ENCODE measurements at regions not wholly inside any gene's neighbourhood (a gene's known extent, or its start where the extent isn't known, plus 50 kb on each side); places are given as distances from the start of the nearest gene placed in this dataset.

GRCh38 chr10:9198611-9199010 is 1144.1 kb downstream of the GATA3 start:
- Histone ChIP-seq H3K4me3 (ENCODE audit: control insufficient read depth in 1 of 2, extremely low read depth in 1 of 2, low read length in 1 of 2) (no peak overlapping the region), H3K4me1 (ENCODE audit: control insufficient read depth in 1 of 2, extremely low read depth in 1 of 2, insufficient read depth in 2 of 2, low read length in 2 of 2) (no peaks in the 10 kb centered on the region), H3K36me3 (ENCODE audit: control insufficient read depth in 2 of 2, extremely low read depth in 1 of 2, insufficient read depth in 1 of 2, low read length in 1 of 2) (no peaks in the 10 kb centered on the region), H3K27me3 (replicated peaks in 1 of 2; ENCODE audit: control insufficient read depth in 2 of 2, extremely low read depth in 1 of 2, insufficient read depth in 2 of 2, low read length in 1 of 2) (peaks cover 0 to 2% of the 10 kb centered on the region in 2 experiments), H3K27ac (ENCODE audit: low read length) (no peak overlapping the region), H3K9me3 (no peaks in the 10 kb centered on the region)
- no peak for DNase-seq
- POLR2A ChIA-PET, result no interaction called here
- Mint-ChIP-seq H3K4me3 (no peak overlapping the region), H3K27me3 (peaks cover 5 to 8% of the 10 kb centered on the region in 2 donors), H3K4me1 (no peaks in the 10 kb centered on the region), H3K36me3 (no peaks in the 10 kb centered on the region), H3K9me3 (no peaks in the 10 kb centered on the region), H3K27ac (no peak overlapping the region)
- no peak for ATAC-seq (replicated peaks in 1 of 4)
- no CpG with 5 or more reads among the region's 4 CpGs for WGBS (ENCODE audit: insufficient coverage)
- CTCF ChIA-PET, result interaction anchor here in 1 of 2 donors (1.2 kb wide), 1 partner anchor 10 kb away, joined by 3 read pairs; no protein-coding TSS in a partner anchor

GRCh38 chr10:9205558-9205957 is 1151.1 kb downstream of the GATA3 start:
- ATAC-seq (replicated peaks in 1 of 4), result no peak
- no peak overlapping the region for H3K4me3 Mint-ChIP-seq
- Histone ChIP-seq H3K4me1 (ENCODE audit: control insufficient read depth in 1 of 2, extremely low read depth in 1 of 2, insufficient read depth in 2 of 2, low read length in 2 of 2) (peaks cover 0 to 4% of the 10 kb centered on the region in 2 experiments), H3K36me3 (ENCODE audit: control insufficient read depth in 2 of 2, extremely low read depth in 1 of 2, insufficient read depth in 1 of 2, low read length in 1 of 2) (no peaks in the 10 kb centered on the region), H3K9me3 (no peaks in the 10 kb centered on the region), H3K4me3 (ENCODE audit: control insufficient read depth in 1 of 2, extremely low read depth in 1 of 2, low read length in 1 of 2) (no peak overlapping the region), H3K27me3 (replicated peaks in 1 of 2; ENCODE audit: control insufficient read depth in 2 of 2, extremely low read depth in 1 of 2, insufficient read depth in 2 of 2, low read length in 1 of 2) (peaks cover 0 to 2% of the 10 kb centered on the region in 2 experiments), H3K27ac (ENCODE audit: low read length) (no peak overlapping the region)
- H3K9me3 Mint-ChIP-seq, result no peaks in the 10 kb centered on the region
- ChIA-PET CTCF (interaction anchor here (0.5 to 0.6 kb wide), 2 partner anchors 861 to 1335 kb away, joined by 4 to 7 read pairs; no protein-coding TSS in a partner anchor), POLR2A (no interaction called here)
- peaks cover 0 to 2% of the 10 kb centered on the region in 2 donors for H3K27me3 Mint-ChIP-seq
- no peaks in the 10 kb centered on the region for H3K36me3 Mint-ChIP-seq
- DNase-seq, result no peak
- H3K27ac Mint-ChIP-seq, result no peak overlapping the region
- WGBS (ENCODE audit: insufficient coverage), result no CpG with 5 or more reads among the region's 1 CpG
- H3K4me1 Mint-ChIP-seq, result peaks cover 6 to 9% (median 7%) of the 10 kb centered on the region in 3 donors

- ATAC-seq (replicated peaks in 1 of 4) (peak; percentile 50 to 66 (median 62)), DNase-seq (peak in 34 of 35 experiments; percentile 23 to 80 (median 61))
- H3K4me1 Mint-ChIP-seq, result peaks cover 6 to 9% (median 7%) of the 10 kb centered on the region in 3 donors
- Histone ChIP-seq H3K27me3 (replicated peaks in 1 of 2; ENCODE audit: control insufficient read depth in 2 of 2, extremely low read depth in 1 of 2, insufficient read depth in 2 of 2, low read length in 1 of 2) (peaks cover 0 to 6% of the 10 kb centered on the region in 2 experiments), H3K4me3 (ENCODE audit: control insufficient read depth in 1 of 2, extremely low read depth in 1 of 2, low read length in 1 of 2) (peak overlapping the region in 1 of 2 donors; percentile 10), H3K9me3 (no peaks in the 10 kb centered on the region), H3K27ac (ENCODE audit: low read length) (no peak overlapping the region), H3K4me1 (ENCODE audit: control insufficient read depth in 1 of 2, extremely low read depth in 1 of 2, insufficient read depth in 2 of 2, low read length in 2 of 2) (peaks cover 0 to 4% of the 10 kb centered on the region in 2 experiments), H3K36me3 (ENCODE audit: control insufficient read depth in 2 of 2, extremely low read depth in 1 of 2, insufficient read depth in 1 of 2, low read length in 1 of 2) (no peaks in the 10 kb centered on the region)
- H3K27ac Mint-ChIP-seq, result no peak overlapping the region
- no peak overlapping the region for H3K4me3 Mint-ChIP-seq
- POLR2A ChIA-PET, result interaction anchor here (0.5 kb wide), 2 partner anchors 802 to 1013 kb away, joined by 3 to 4 read pairs; no protein-coding TSS in a partner anchor
- peaks cover 9 to 10% of the 10 kb centered on the region in 2 donors for H3K27me3 Mint-ChIP-seq
- CTCF ChIA-PET, result interaction anchor here (0.7 to 2.1 kb wide), 21 partner anchors 10 to 1684 kb away, joined by 3 to 11 read pairs (median 3); no protein-coding TSS in a partner anchor
- H3K9me3 Mint-ChIP-seq, result no peaks in the 10 kb centered on the region
- H3K36me3 Mint-ChIP-seq, result no peaks in the 10 kb centered on the region
- 2% methylated on average over 5 of the region's 13 CpGs for WGBS (ENCODE audit: insufficient coverage)
Measured at GRCh38 chr10:9209105-9209798, 1154.8 kb downstream of the GATA3 start.

GRCh38 chr10:9211228-9211627 is 1156.7 kb downstream of the GATA3 start:
- DNase-seq (no peak), ATAC-seq (replicated peaks in 1 of 4) (no peak)
- Histone ChIP-seq H3K27ac (ENCODE audit: low read length) (no peak overlapping the region), H3K4me3 (ENCODE audit: control insufficient read depth in 1 of 2, extremely low read depth in 1 of 2, low read length in 1 of 2) (no peak overlapping the region), H3K27me3 (replicated peaks in 1 of 2; ENCODE audit: control insufficient read depth in 2 of 2, extremely low read depth in 1 of 2, insufficient read depth in 2 of 2, low read length in 1 of 2) (peaks cover 0 to 8% of the 10 kb centered on the region in 2 experiments), H3K36me3 (ENCODE audit: control insufficient read depth in 2 of 2, extremely low read depth in 1 of 2, insufficient read depth in 1 of 2, low read length in 1 of 2) (no peaks in the 10 kb centered on the region), H3K9me3 (no peaks in the 10 kb centered on the region), H3K4me1 (ENCODE audit: control insufficient read depth in 1 of 2, extremely low read depth in 1 of 2, insufficient read depth in 2 of 2, low read length in 2 of 2) (peaks cover 0 to 4% of the 10 kb centered on the region in 2 experiments)
- ChIA-PET CTCF (no interaction called here), POLR2A (no interaction called here)
- no peak overlapping the region for H3K27ac Mint-ChIP-seq
- H3K9me3 Mint-ChIP-seq, result no peaks in the 10 kb centered on the region
- H3K4me3 Mint-ChIP-seq, result no peak overlapping the region
- H3K27me3 Mint-ChIP-seq, result peaks cover 9 to 18% of the 10 kb centered on the region in 2 donors
- no CpG with 5 or more reads among the region's 2 CpGs for WGBS (ENCODE audit: insufficient coverage)
- H3K4me1 Mint-ChIP-seq, result peaks cover 6 to 9% (median 7%) of the 10 kb centered on the region in 3 donors
- H3K36me3 Mint-ChIP-seq, result no peaks in the 10 kb centered on the region

DNA sequence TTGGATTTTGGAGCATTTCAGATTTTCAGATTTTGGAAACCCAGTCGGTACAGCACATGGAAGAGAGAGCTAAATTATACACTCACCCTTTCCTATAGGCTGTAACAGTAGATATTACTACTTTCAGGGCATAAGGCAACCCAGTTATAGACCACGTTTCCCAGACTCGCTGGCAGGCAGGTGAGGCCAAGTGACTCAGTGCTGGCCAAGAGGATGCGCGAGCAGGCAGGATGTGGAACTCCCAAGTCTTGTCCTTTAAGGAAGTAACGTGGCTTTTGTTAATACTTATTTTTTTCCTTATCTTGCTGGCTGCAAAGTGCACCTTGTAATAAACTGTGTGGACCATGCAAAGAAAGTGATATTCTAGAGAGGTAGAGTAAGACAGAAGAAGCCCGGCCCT is 1160.1 kb downstream of the GATA3 start:
- WGBS (ENCODE audit: insufficient coverage), result 52% methylated on average over 4 of the region's 7 CpGs
- Histone ChIP-seq H3K36me3 (ENCODE audit: control insufficient read depth in 2 of 2, extremely low read depth in 1 of 2, insufficient read depth in 1 of 2, low read length in 1 of 2) (no peaks in the 10 kb centered on the region), H3K9me3 (no peaks in the 10 kb centered on the region), H3K27me3 (replicated peaks in 1 of 2; ENCODE audit: control insufficient read depth in 2 of 2, extremely low read depth in 1 of 2, insufficient read depth in 2 of 2, low read length in 1 of 2) (peaks cover 0 to 8% of the 10 kb centered on the region in 2 experiments), H3K4me1 (ENCODE audit: control insufficient read depth in 1 of 2, extremely low read depth in 1 of 2, insufficient read depth in 2 of 2, low read length in 2 of 2) (no peaks in the 10 kb centered on the region), H3K4me3 (ENCODE audit: control insufficient read depth in 1 of 2, extremely low read depth in 1 of 2, low read length in 1 of 2) (no peak overlapping the region), H3K27ac (ENCODE audit: low read length) (no peak overlapping the region)
- DNase-seq (no peak), ATAC-seq (replicated peaks in 1 of 4) (no peak)
- ChIA-PET POLR2A (no interaction called here), CTCF (no interaction called here)
- no peaks in the 10 kb centered on the region for H3K36me3 Mint-ChIP-seq
- H3K4me3 Mint-ChIP-seq, result no peak overlapping the region
- no peaks in the 10 kb centered on the region for H3K9me3 Mint-ChIP-seq
- H3K27me3 Mint-ChIP-seq, result peaks cover 9 to 20% of the 10 kb centered on the region in 2 donors
- peaks cover 0 to 4% (median 2%) of the 10 kb centered on the region in 3 donors for H3K4me1 Mint-ChIP-seq
- no peak overlapping the region for H3K27ac Mint-ChIP-seq

DNA sequence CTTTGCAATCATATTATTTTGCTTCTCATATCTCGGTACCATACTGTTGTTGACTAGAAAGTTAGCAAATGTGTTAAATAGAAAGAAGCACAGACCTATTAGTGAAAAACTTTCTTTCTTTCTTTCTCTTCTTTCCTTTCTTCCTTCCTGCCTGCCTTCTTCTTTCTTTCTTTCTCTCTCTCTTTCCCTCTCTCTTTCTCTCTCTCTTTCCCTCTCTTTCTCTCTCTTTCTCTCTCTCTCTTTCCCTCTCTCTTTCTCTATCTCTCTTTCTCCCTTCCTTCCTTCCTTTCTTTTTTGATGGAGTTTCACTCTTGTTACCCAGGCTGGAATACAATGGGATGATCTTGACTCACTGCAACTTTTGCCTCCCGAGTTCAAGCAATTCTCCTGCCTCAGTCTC is 1160.6 kb downstream of the GATA3 start:
- no peak for DNase-seq
- no peak overlapping the region for H3K27ac Mint-ChIP-seq
- peaks cover 9 to 20% of the 10 kb centered on the region in 2 donors for H3K27me3 Mint-ChIP-seq
- no peaks in the 10 kb centered on the region for H3K4me1 ChIP-seq (ENCODE audit: control insufficient read depth in 1 of 2, extremely low read depth in 1 of 2, insufficient read depth in 2 of 2, low read length in 2 of 2)
- CTCF ChIA-PET, result no interaction called here
- H3K4me3 ChIP-seq (ENCODE audit: control insufficient read depth in 1 of 2, extremely low read depth in 1 of 2, low read length in 1 of 2), result no peak overlapping the region
- peaks cover 0 to 4% (median 2%) of the 10 kb centered on the region in 3 donors for H3K4me1 Mint-ChIP-seq
- no peaks in the 10 kb centered on the region for H3K9me3 ChIP-seq
- no peak overlapping the region for H3K4me3 Mint-ChIP-seq
- POLR2A ChIA-PET, result no interaction called here
- H3K36me3 ChIP-seq (ENCODE audit: control insufficient read depth in 2 of 2, extremely low read depth in 1 of 2, insufficient read depth in 1 of 2, low read length in 1 of 2), result no peaks in the 10 kb centered on the region
- ATAC-seq (replicated peaks in 1 of 4), result no peak
- WGBS (ENCODE audit: insufficient coverage), result no CpG with 5 or more reads among the region's 2 CpGs
- H3K27me3 ChIP-seq (replicated peaks in 1 of 2; ENCODE audit: control insufficient read depth in 2 of 2, extremely low read depth in 1 of 2, insufficient read depth in 2 of 2, low read length in 1 of 2), result peaks cover 0 to 8% of the 10 kb centered on the region in 2 experiments
- H3K36me3 Mint-ChIP-seq, result no peaks in the 10 kb centered on the region
- no peak overlapping the region for H3K27ac ChIP-seq (ENCODE audit: low read length)
- no peaks in the 10 kb centered on the region for H3K9me3 Mint-ChIP-seq
